Ovary (tissue), 3 donors: ENCODE measurements at regions not wholly inside any gene's neighbourhood (a gene's known extent, or its start where the extent isn't known, plus 50 kb on each side); places are given as distances from the start of the nearest gene placed in this dataset.
"Not testable (repeated sequence)": the region's sequence is repeated elsewhere in the genome, so short reads cannot be mapped to it uniquely, and the experiment has no call there.

Source experiments
- EP300 ChIP-seq: sonication (generic); formaldehyde crosslinking; IDR thresholded peaks from one replicate; pipeline ENCODE4 v1.6.1; 2017; ENCODE audit warnings: antibody characterized with exemption
- TF ChIP-seq, protein P1 (sequence below), 3 donors: fragments of 450-650 bp in 2 of 3; fragments of 200-600 bp in 1 of 3; IDR thresholded peaks; one replicate each; pipeline versions ENCODE4 v1.5.1 to v1.8.0; 2016 to 2022; ENCODE audit warnings: antibody characterized with exemption in 3 of 3, mild to moderate bottlenecking in 1 of 3
- donor health status: DM: no; HTN: no; CAD: no.

GRCh38 chr13:16160609-16161008 is 3021.0 kb downstream of the TUBA3C start:
- TF ChIP-seq EP300, result not testable (repeated sequence)
- TF ChIP-seq, protein P1, sequence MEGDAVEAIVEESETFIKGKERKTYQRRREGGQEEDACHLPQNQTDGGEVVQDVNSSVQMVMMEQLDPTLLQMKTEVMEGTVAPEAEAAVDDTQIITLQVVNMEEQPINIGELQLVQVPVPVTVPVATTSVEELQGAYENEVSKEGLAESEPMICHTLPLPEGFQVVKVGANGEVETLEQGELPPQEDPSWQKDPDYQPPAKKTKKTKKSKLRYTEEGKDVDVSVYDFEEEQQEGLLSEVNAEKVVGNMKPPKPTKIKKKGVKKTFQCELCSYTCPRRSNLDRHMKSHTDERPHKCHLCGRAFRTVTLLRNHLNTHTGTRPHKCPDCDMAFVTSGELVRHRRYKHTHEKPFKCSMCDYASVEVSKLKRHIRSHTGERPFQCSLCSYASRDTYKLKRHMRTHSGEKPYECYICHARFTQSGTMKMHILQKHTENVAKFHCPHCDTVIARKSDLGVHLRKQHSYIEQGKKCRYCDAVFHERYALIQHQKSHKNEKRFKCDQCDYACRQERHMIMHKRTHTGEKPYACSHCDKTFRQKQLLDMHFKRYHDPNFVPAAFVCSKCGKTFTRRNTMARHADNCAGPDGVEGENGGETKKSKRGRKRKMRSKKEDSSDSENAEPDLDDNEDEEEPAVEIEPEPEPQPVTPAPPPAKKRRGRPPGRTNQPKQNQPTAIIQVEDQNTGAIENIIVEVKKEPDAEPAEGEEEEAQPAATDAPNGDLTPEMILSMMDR (IDR thresholded peaks at IDR 0.05), result not testable (repeated sequence)
